ENCODE measurements at regions not wholly inside any gene's neighbourhood (a gene's known extent, or its start where the extent isn't known, plus 50 kb on each side); places are given as distances from the start of the nearest gene placed in this dataset.

GRCh38 chr12:31868965-31869364 lies 90.2 kb upstream of the RESF1 start:
- peak; percentile 71 for DNase-seq (ENCODE audit: low read depth, low spot score)

GRCh38 chr12:31867292-31867691 lies 91.9 kb upstream of the RESF1 start:
- no peak for DNase-seq (ENCODE audit: low read depth, low spot score)

GRCh38 chr12:31866523-31866922 lies 92.7 kb upstream of the RESF1 start:
- no peak for DNase-seq (ENCODE audit: low read depth, low spot score)

GRCh38 chr12:31865023-31865422 lies 94.2 kb upstream of the RESF1 start:
- DNase-seq (ENCODE audit: low read depth, low spot score): no peak

GRCh38 chr12:31861360-31861759 lies 97.9 kb upstream of the RESF1 start:
- no peak for DNase-seq (ENCODE audit: low read depth, low spot score)

- no peak for DNase-seq (ENCODE audit: low read depth, low spot score)
Measured at GRCh38 chr12:31860401-31860800, 98.8 kb upstream of the RESF1 start.

GRCh38 chr12:31859232-31859977 lies 99.8 kb upstream of the RESF1 start:
- DNase-seq (ENCODE audit: low read depth, low spot score): no peak

- DNase-seq (ENCODE audit: low read depth, low spot score): no peak
Measured at GRCh38 chr12:31855427-31855826, 103.8 kb upstream of the RESF1 start.

- DNase-seq (ENCODE audit: low read depth, low spot score): no peak
Measured at GRCh38 chr12:31853977-31854376, 105.2 kb upstream of the RESF1 start.

- DNase-seq (ENCODE audit: low read depth, low spot score): no peak
Measured at GRCh38 chr12:31853520-31853919, 105.7 kb upstream of the RESF1 start.

GRCh38 chr12:31850268-31850667 lies 108.9 kb upstream of the RESF1 start:
- no peak for DNase-seq (ENCODE audit: low read depth, low spot score)

- DNase-seq (ENCODE audit: low read depth, low spot score): no peak
Measured at GRCh38 chr12:31849090-31849687, 110.0 kb upstream of the RESF1 start.

- DNase-seq (ENCODE audit: low read depth, low spot score): no peak
Measured at GRCh38 chr12:31846405-31846804, 112.8 kb upstream of the RESF1 start.

- DNase-seq (ENCODE audit: low read depth, low spot score): no peak
Measured at GRCh38 chr12:31845613-31846322, 113.4 kb upstream of the RESF1 start.

GRCh38 chr12:31843398-31844095 lies 114.7 kb upstream of the AMN1 start:
- DNase-seq (ENCODE audit: low read depth, low spot score): no peak

GRCh38 chr12:31837913-31838312 lies 109.1 kb upstream of the AMN1 start:
- DNase-seq (ENCODE audit: low read depth, low spot score): no peak

GRCh38 chr12:31835276-31835882 lies 106.6 kb upstream of the AMN1 start:
- DNase-seq (ENCODE audit: low read depth, low spot score): no peak

GRCh38 chr12:31834150-31834549 lies 105.3 kb upstream of the AMN1 start:
- no peak for DNase-seq (ENCODE audit: low read depth, low spot score)

- DNase-seq (ENCODE audit: low read depth, low spot score): no peak
Measured at GRCh38 chr12:31832740-31833729, 104.2 kb upstream of the AMN1 start.

- no peak for DNase-seq (ENCODE audit: low read depth, low spot score)
Measured at GRCh38 chr12:31828071-31828470, 99.2 kb upstream of the AMN1 start.

All from pulmonary artery endothelial cell (primary cell).